Right cardiac atrium (tissue), 5 donors: ENCODE measurements at regions not wholly inside any gene's neighbourhood (a gene's known extent, or its start where the extent isn't known, plus 50 kb on each side); places are given as distances from the start of the nearest gene placed in this dataset.

ENCODE experiments used
- ATAC-seq, 2 donors: fragments of 200-7000 bp; cut with Tn5 transposase; one replicate each; pipeline versions ENCODE4 v1.8.0 to v1.9.1; 2020; ENCODE audit warnings: moderate library complexity in 2 of 2, mild to moderate bottlenecking in 1 of 2
- DNase-seq, 3 donors: peaks; one replicate each; pipeline ENCODE4 v3.0.0-alpha.2; 2020
- H3K27ac ChIP-seq: one replicate; pipeline ENCODE4 v1.5.1; 2013; ENCODE audit warnings: mild to moderate bottlenecking, low read length, control low read depth, moderate library complexity
- H3K27me3 ChIP-seq: one replicate; pipeline ENCODE4 v1.6.1; 2013; ENCODE audit not compliant: control insufficient read depth, insufficient read depth
- H3K4me1 ChIP-seq: one replicate; pipeline ENCODE4 v1.6.1; 2013; ENCODE audit warnings: low read length; ENCODE audit not compliant: control insufficient read depth, insufficient read depth
- H3K4me3 ChIP-seq: one replicate; pipeline ENCODE4 v1.5.1; 2013; ENCODE audit warnings: low read length, control low read depth
- H3K9me3 ChIP-seq: one replicate; pipeline ENCODE4 v1.6.1; 2013; ENCODE audit warnings: low read length; ENCODE audit not compliant: control insufficient read depth
- WGBS: extraction: QIAGEN DNeasy Blood & Tissue Kit; methylation state at CpG from one replicate; pipeline ENCODE4 v1.1.7; 2013; 5-methylcytosine and 5-hydroxymethylcytosine counted together
- intact Hi-C, 4 donors: fragments of 100-400 bp; cut with DNase I; formaldehyde crosslinking; loops; one replicate each; pipeline versions ENCODE4 v1.11.0 to v1.14.0; 2022 to 2023
- donor health status: healthy with polysubstance abuse.
- donor health status: DM: no; HTN: yes; CAD: no.
- donor health status: DM: no; HTN: no; CAD: no.
- donor health status: DM: no; HTN: yes; CAD: no; lungs with severe emphysema.
- donor health status: DM: yes; HTN: yes; CAD: no.

- ATAC-seq, result peak; percentile 43 to 82
Measured at GRCh38 chr14:89000007-89000942, 175.8 kb downstream of the TTC8 start.

GRCh38 chr14:89004166-89004565 lies 179.7 kb downstream of the TTC8 start:
- no peak for ATAC-seq
- intact Hi-C loops, result no loop called here
- no peak for DNase-seq
- Histone ChIP-seq H3K27me3 (no peaks in the 10 kb centered on the region), H3K27ac (no peak overlapping the region), H3K4me3 (no peak overlapping the region), H3K9me3 (no peaks in the 10 kb centered on the region), H3K4me1 (peaks cover 3% of the 10 kb centered on the region)

More at GRCh38 chr14:89000007-89000942, 175.8 kb downstream of the TTC8 start:
- H3K27me3 ChIP-seq, result no peaks in the 10 kb centered on the region
- no peaks in the 10 kb centered on the region for H3K9me3 ChIP-seq
- no peak overlapping the region for H3K27ac ChIP-seq
- WGBS, result 72% methylated on average over 9 of the region's 9 CpGs
- H3K4me1 ChIP-seq, result peaks cover 3% of the 10 kb centered on the region
- no peak overlapping the region for H3K4me3 ChIP-seq
- intact Hi-C loops, result no loop called here
- DNase-seq, result peak in 1 of 3 donors; percentile 49

- DNase-seq, result no peak
- intact Hi-C loops, result no loop called here
- H3K4me3 ChIP-seq, result no peak overlapping the region
- no peaks in the 10 kb centered on the region for H3K27me3 ChIP-seq
- H3K9me3 ChIP-seq, result no peaks in the 10 kb centered on the region
- H3K27ac ChIP-seq, result no peak overlapping the region
- no peak for ATAC-seq
- no peaks in the 10 kb centered on the region for H3K4me1 ChIP-seq
Measured at GRCh38 chr14:89007906-89008305, 183.5 kb downstream of the TTC8 start.

GRCh38 chr14:89011355-89012281 lies 187.2 kb downstream of the TTC8 start:
- Histone ChIP-seq H3K4me1 (no peaks in the 10 kb centered on the region), H3K27ac (no peak overlapping the region), H3K9me3 (no peaks in the 10 kb centered on the region), H3K27me3 (no peaks in the 10 kb centered on the region), H3K4me3 (no peak overlapping the region)
- ATAC-seq, result no peak
- 80% methylated on average over 10 of the region's 10 CpGs for WGBS
- DNase-seq, result no peak
- intact Hi-C loops, result no loop called here

GRCh38 chr14:89012282-89013097 lies 188.0 kb downstream of the TTC8 start:
- no peaks in the 10 kb centered on the region for H3K9me3 ChIP-seq
- H3K4me1 ChIP-seq, result no peaks in the 10 kb centered on the region
- no peak overlapping the region for H3K4me3 ChIP-seq
- WGBS, result 71% methylated on average over 14 of the region's 14 CpGs
- DNase-seq (no peak), ATAC-seq (no peak)
- H3K27me3 ChIP-seq, result no peaks in the 10 kb centered on the region
- intact Hi-C loops, result no loop called here
- no peak overlapping the region for H3K27ac ChIP-seq

GRCh38 chr14:89013098-89013504 lies 188.7 kb downstream of the TTC8 start:
- no peaks in the 10 kb centered on the region for H3K27me3 ChIP-seq
- ATAC-seq, result no peak
- WGBS, result 63% methylated on average over 7 of the region's 7 CpGs
- no peak overlapping the region for H3K4me3 ChIP-seq
- DNase-seq, result no peak
- H3K4me1 ChIP-seq, result no peaks in the 10 kb centered on the region
- intact Hi-C loops, result no loop called here
- H3K9me3 ChIP-seq, result no peaks in the 10 kb centered on the region
- H3K27ac ChIP-seq, result no peak overlapping the region

GRCh38 chr14:89013698-89014568 lies 189.5 kb downstream of the TTC8 start:
- intact Hi-C loops, result no loop called here
- DNase-seq, result no peak
- H3K4me3 ChIP-seq, result no peak overlapping the region
- H3K4me1 ChIP-seq, result no peaks in the 10 kb centered on the region
- H3K27ac ChIP-seq, result no peak overlapping the region
- no peaks in the 10 kb centered on the region for H3K9me3 ChIP-seq
- WGBS, result 61% methylated on average over 11 of the region's 11 CpGs
- ATAC-seq, result no peak
- H3K27me3 ChIP-seq, result no peaks in the 10 kb centered on the region

GRCh38 chr14:89014569-89014850 lies 190.1 kb downstream of the TTC8 start:
- Histone ChIP-seq H3K27me3 (no peaks in the 10 kb centered on the region), H3K4me3 (no peak overlapping the region), H3K27ac (no peak overlapping the region), H3K4me1 (no peaks in the 10 kb centered on the region), H3K9me3 (no peaks in the 10 kb centered on the region)
- ATAC-seq (no peak), DNase-seq (no peak)
- WGBS, result 54% methylated on average over 2 of the region's 2 CpGs
- intact Hi-C loops, result no loop called here

- WGBS, result 83% methylated on average over 1 of the region's 1 CpG
- ATAC-seq, result no peak
- H3K4me1 ChIP-seq, result no peaks in the 10 kb centered on the region
- H3K27me3 ChIP-seq, result no peaks in the 10 kb centered on the region
- H3K9me3 ChIP-seq, result no peaks in the 10 kb centered on the region
- intact Hi-C loops, result no loop called here
- no peak overlapping the region for H3K4me3 ChIP-seq
- no peak for DNase-seq
- no peak overlapping the region for H3K27ac ChIP-seq
Measured at GRCh38 chr14:89015016-89015415, 190.6 kb downstream of the TTC8 start.

- Histone ChIP-seq H3K27ac (no peak overlapping the region), H3K4me3 (no peak overlapping the region), H3K4me1 (no peaks in the 10 kb centered on the region), H3K9me3 (no peaks in the 10 kb centered on the region), H3K27me3 (no peaks in the 10 kb centered on the region)
- no peak for ATAC-seq
- 91% methylated on average over 4 of the region's 4 CpGs for WGBS
- no peak for DNase-seq
- intact Hi-C loops, result no loop called here
Measured at GRCh38 chr14:89017417-89017816, 193.0 kb downstream of the TTC8 start.
